Activated CD4-positive, alpha-beta T cell treated with anti-CD3 and anti-CD28 coated beads, Interleukin-2, amount 10 ng/mL, durations not matched to agents 24 days and 14 days (primary cell): ENCODE measurements at regions not wholly inside any gene's neighbourhood (a gene's known extent, or its start where the extent isn't known, plus 50 kb on each side); places are given as distances from the start of the nearest gene placed in this dataset.
"Not testable (repeated sequence)": the region's sequence is repeated elsewhere in the genome, so short reads cannot be mapped to it uniquely, and the experiment has no call there.

ENCODE experiments used
- DNase-seq: peaks from one replicate; pipeline ENCODE4 v3.0.0; 2022
- H3K27ac Mint-ChIP-seq: one replicate; pipeline ENCODE4 v1.8.0; 2022; ENCODE audit warnings: mild to moderate bottlenecking, mixed read lengths
- H3K27me3 Mint-ChIP-seq: one replicate; pipeline ENCODE4 v1.8.0; 2022; ENCODE audit warnings: mixed read lengths
- H3K36me3 Mint-ChIP-seq: one replicate; pipeline ENCODE4 v1.8.0; 2022; ENCODE audit warnings: low read depth, mild to moderate bottlenecking, mixed read lengths
- H3K4me1 Mint-ChIP-seq: one replicate; pipeline ENCODE4 v1.8.0; 2021; ENCODE audit warnings: mixed read lengths
- H3K4me3 Mint-ChIP-seq: one replicate; pipeline ENCODE4 v1.8.0; 2022; ENCODE audit warnings: mild to moderate bottlenecking, moderate library complexity, mixed read lengths
- H3K9me3 Mint-ChIP-seq: one replicate; pipeline ENCODE4 v1.8.0; 2021; ENCODE audit warnings: mixed read lengths
- intact Hi-C: fragments of 100-400 bp; cut with micrococcal nuclease; formaldehyde crosslinking; loops from one replicate; pipeline ENCODE4 v1.15.1; 2023

GRCh38 chr1:10877894-10878293, 81.4 kb upstream of the CASZ1 start:
- intact Hi-C loops: no loop called here

GRCh38 chr1:10878469-10878868, 82.0 kb upstream of the CASZ1 start:
- H3K9me3 Mint-ChIP-seq: no peaks in the 10 kb centered on the region
- intact Hi-C loops: no loop called here
- H3K27ac Mint-ChIP-seq: no peak overlapping the region
- DNase-seq: no peak
- no peaks in the 10 kb centered on the region for H3K4me1 Mint-ChIP-seq
- no peaks in the 10 kb centered on the region for H3K36me3 Mint-ChIP-seq
- H3K27me3 Mint-ChIP-seq: peaks cover 5% of the 10 kb centered on the region
- H3K4me3 Mint-ChIP-seq: no peak overlapping the region

More at GRCh38 chr1:10877894-10878293, 81.4 kb upstream of the CASZ1 start:
- Mint-ChIP-seq H3K27me3 (peaks cover 5% of the 10 kb centered on the region), H3K4me3 (no peak overlapping the region), H3K36me3 (no peaks in the 10 kb centered on the region), H3K27ac (no peak overlapping the region), H3K4me1 (no peaks in the 10 kb centered on the region), H3K9me3 (no peaks in the 10 kb centered on the region)
- no peak for DNase-seq

GRCh38 chr1:10880063-10880462, 83.6 kb upstream of the CASZ1 start:
- Mint-ChIP-seq H3K27ac (no peak overlapping the region), H3K27me3 (peaks cover 6% of the 10 kb centered on the region), H3K36me3 (no peaks in the 10 kb centered on the region), H3K4me3 (no peak overlapping the region), H3K9me3 (no peaks in the 10 kb centered on the region), H3K4me1 (no peaks in the 10 kb centered on the region)
- no peak for DNase-seq
- intact Hi-C loops: no loop called here

- Mint-ChIP-seq H3K36me3 (no peaks in the 10 kb centered on the region), H3K27ac (no peak overlapping the region), H3K4me3 (no peak overlapping the region), H3K4me1 (no peaks in the 10 kb centered on the region), H3K27me3 (peaks cover 13% of the 10 kb centered on the region), H3K9me3 (no peaks in the 10 kb centered on the region)
- intact Hi-C loops: no loop called here
- DNase-seq: no peak
These were observed 84.6 kb upstream of the CASZ1 start for GRCh38 chr1:10881046-10881445.

GRCh38 chr1:10882069-10882468, 85.6 kb upstream of the CASZ1 start:
- Mint-ChIP-seq H3K4me1 (no peaks in the 10 kb centered on the region), H3K36me3 (no peaks in the 10 kb centered on the region), H3K27me3 (peaks cover 17% of the 10 kb centered on the region), H3K9me3 (no peaks in the 10 kb centered on the region), H3K4me3 (no peak overlapping the region), H3K27ac (no peak overlapping the region)
- no peak for DNase-seq
- intact Hi-C loops: no loop called here

GRCh38 chr1:10887032-10887431, 90.6 kb upstream of the CASZ1 start:
- H3K4me1 Mint-ChIP-seq, H3K9me3 Mint-ChIP-seq, DNase-seq, H3K27ac Mint-ChIP-seq, intact Hi-C loops, H3K4me3 Mint-ChIP-seq, H3K36me3 Mint-ChIP-seq: not testable (repeated sequence)
- peaks cover 45% of the 10 kb centered on the region for H3K27me3 Mint-ChIP-seq

GRCh38 chr1:10888291-10888690, 91.8 kb upstream of the CASZ1 start:
- H3K4me1 Mint-ChIP-seq: no peaks in the 10 kb centered on the region

GRCh38 chr1:10888791-10889649, 92.6 kb upstream of the CASZ1 start:
- intact Hi-C loops: no loop called here
- no peaks in the 10 kb centered on the region for H3K4me1 Mint-ChIP-seq
- no peak overlapping the region for H3K4me3 Mint-ChIP-seq
- H3K27ac Mint-ChIP-seq: no peak overlapping the region
- H3K9me3 Mint-ChIP-seq: no peaks in the 10 kb centered on the region
- H3K36me3 Mint-ChIP-seq: no peaks in the 10 kb centered on the region
- peaks cover 54% of the 10 kb centered on the region for H3K27me3 Mint-ChIP-seq
- DNase-seq: no peak

More at GRCh38 chr1:10888291-10888690, 91.8 kb upstream of the CASZ1 start:
- Mint-ChIP-seq H3K4me3 (no peak overlapping the region), H3K9me3 (no peaks in the 10 kb centered on the region), H3K36me3 (no peaks in the 10 kb centered on the region), H3K27ac (no peak overlapping the region), H3K27me3 (peaks cover 52% of the 10 kb centered on the region)
- intact Hi-C loops: no loop called here
- no peak for DNase-seq

- no peak overlapping the region for H3K27ac Mint-ChIP-seq
- no peak for DNase-seq
- H3K4me1 Mint-ChIP-seq: no peaks in the 10 kb centered on the region
- no peak overlapping the region for H3K4me3 Mint-ChIP-seq
- peaks cover 52% of the 10 kb centered on the region for H3K27me3 Mint-ChIP-seq
- intact Hi-C loops: no loop called here
- no peaks in the 10 kb centered on the region for H3K9me3 Mint-ChIP-seq
- no peaks in the 10 kb centered on the region for H3K36me3 Mint-ChIP-seq
These were observed 93.4 kb upstream of the CASZ1 start for GRCh38 chr1:10889650-10890353.

- intact Hi-C loops: no loop called here
- H3K27ac Mint-ChIP-seq: no peak overlapping the region
- H3K4me3 Mint-ChIP-seq: no peak overlapping the region
- DNase-seq: no peak
- H3K9me3 Mint-ChIP-seq: no peaks in the 10 kb centered on the region
- H3K4me1 Mint-ChIP-seq: no peaks in the 10 kb centered on the region
- peaks cover 50% of the 10 kb centered on the region for H3K27me3 Mint-ChIP-seq
- no peaks in the 10 kb centered on the region for H3K36me3 Mint-ChIP-seq
These were observed 94.1 kb upstream of the CASZ1 start for GRCh38 chr1:10890491-10891071.

- Mint-ChIP-seq H3K4me1 (no peaks in the 10 kb centered on the region), H3K27me3 (peaks cover 46% of the 10 kb centered on the region)
These were observed 94.6 kb upstream of the CASZ1 start for GRCh38 chr1:10891091-10891490.

GRCh38 chr1:10892138-10893065, 96.0 kb upstream of the CASZ1 start:
- Mint-ChIP-seq H3K27ac (no peak overlapping the region), H3K4me3 (no peak overlapping the region), H3K27me3 (peaks cover 40% of the 10 kb centered on the region), H3K4me1 (no peaks in the 10 kb centered on the region), H3K36me3 (no peaks in the 10 kb centered on the region), H3K9me3 (no peaks in the 10 kb centered on the region)
- DNase-seq: no peak
- intact Hi-C loops: no loop called here

More at GRCh38 chr1:10891091-10891490, 94.6 kb upstream of the CASZ1 start:
- intact Hi-C loops: no loop called here
- Mint-ChIP-seq H3K36me3 (no peaks in the 10 kb centered on the region), H3K4me3 (no peak overlapping the region), H3K27ac (no peak overlapping the region), H3K9me3 (no peaks in the 10 kb centered on the region)
- DNase-seq: no peak

GRCh38 chr1:10895621-10896020, 99.2 kb upstream of the CASZ1 start:
- intact Hi-C loops: no loop called here
- H3K9me3 Mint-ChIP-seq: no peaks in the 10 kb centered on the region
- H3K4me1 Mint-ChIP-seq: no peaks in the 10 kb centered on the region
- H3K4me3 Mint-ChIP-seq: no peak overlapping the region
- H3K27me3 Mint-ChIP-seq: peaks cover 24% of the 10 kb centered on the region
- no peak for DNase-seq
- H3K27ac Mint-ChIP-seq: no peak overlapping the region
- H3K36me3 Mint-ChIP-seq: no peaks in the 10 kb centered on the region
